GM19452 (cell line): ENCODE measurements at regions not wholly inside any gene's neighbourhood (a gene's known extent, or its start where the extent isn't known, plus 50 kb on each side); places are given as distances from the start of the nearest gene placed in this dataset.

ENCODE experiments used
- ATAC-seq: cut with Tn5 transposase; IDR thresholded peaks from one replicate; pipeline ENCODE4 v1.9.1; 2021; ENCODE audit not compliant: unreplicated experiment

- no peak for ATAC-seq
These were observed 75.0 kb upstream of the NETO1 start for GRCh38 chr18:72942766-72943165.

- no peak for ATAC-seq
These were observed 73.2 kb upstream of the NETO1 start for GRCh38 chr18:72940986-72941385.

- ATAC-seq, result no peak
These were observed 72.7 kb upstream of the NETO1 start for GRCh38 chr18:72940509-72940908.

GRCh38 chr18:72935744-72936143, 68.0 kb upstream of the NETO1 start:
- ATAC-seq, result no peak

GRCh38 chr18:72922895-72923294, 55.1 kb upstream of the NETO1 start:
- ATAC-seq, result no peak
